KBM-7 (cell line): ENCODE measurements at regions not wholly inside any gene's neighbourhood (a gene's known extent, or its start where the extent isn't known, plus 50 kb on each side); places are given as distances from the start of the nearest gene placed in this dataset.
"Not testable (repeated sequence)": the region's sequence is repeated elsewhere in the genome, so short reads cannot be mapped to it uniquely, and the experiment has no call there.

Experiments used
- DNase-seq: peaks from one replicate; pipeline ENCODE4 v3.0.0-alpha.2; 2015
- in situ Hi-C: fragments of 300-500 bp; cut with MboI; formaldehyde crosslinking; loops from 2 replicates; pipeline ENCODE4 v1.14.3; 2020; ENCODE audit warnings: low sequenced_read_pairs, low pct_unique_long_range_greater_than_20kb, mixed read lengths

DNA sequence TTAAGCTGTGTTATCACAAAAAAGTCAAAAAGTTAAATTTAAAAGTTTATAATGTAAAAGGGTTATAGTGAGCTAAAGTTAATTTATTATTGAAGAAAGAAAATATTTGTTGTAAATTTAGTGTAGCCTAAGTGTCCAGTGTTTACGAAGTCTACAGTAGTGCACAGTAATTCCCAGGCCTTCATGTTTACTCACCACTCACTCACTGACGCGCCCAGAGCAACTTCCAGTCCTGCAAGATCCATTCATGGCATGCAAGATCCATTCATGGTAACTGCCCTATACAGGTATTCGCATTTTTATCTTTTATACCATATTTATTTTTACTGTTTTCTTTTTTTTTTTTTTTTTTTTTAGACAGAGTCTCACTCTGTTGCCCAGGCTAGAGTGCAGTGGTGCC, 69.5 kb downstream of the TPRA1 start:
- no peak for DNase-seq
- in situ Hi-C loops = no loop called here

- in situ Hi-C loops = no loop called here
- no peak for DNase-seq
Observed at GRCh38 chr3:127518456-127519081, 72.0 kb downstream of the TPRA1 start.

GRCh38 chr3:127512256-127512655, 78.3 kb downstream of the TPRA1 start:
- no peak for DNase-seq
- in situ Hi-C loops = no loop called here

DNA sequence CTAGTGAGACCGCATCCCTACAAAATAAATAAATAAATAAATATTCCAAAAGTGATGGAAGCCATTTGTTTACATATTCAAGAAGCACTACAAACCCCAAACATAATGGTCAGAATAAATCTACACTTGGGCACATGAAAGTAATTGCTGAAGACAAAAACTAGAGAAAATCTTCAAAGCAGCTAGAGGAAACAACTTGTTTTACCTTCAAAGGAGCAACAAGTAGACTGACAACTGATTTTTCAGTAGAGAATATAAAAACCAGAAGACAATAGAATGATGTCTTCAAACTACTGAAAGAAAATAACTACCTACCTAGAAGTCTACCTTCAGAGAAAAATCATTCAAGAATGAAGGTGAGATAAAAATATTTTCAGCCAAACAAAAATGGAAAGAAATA, 89.4 kb downstream of the TPRA1 start:
- DNase-seq = no peak
- in situ Hi-C loops = no loop called here

DNA sequence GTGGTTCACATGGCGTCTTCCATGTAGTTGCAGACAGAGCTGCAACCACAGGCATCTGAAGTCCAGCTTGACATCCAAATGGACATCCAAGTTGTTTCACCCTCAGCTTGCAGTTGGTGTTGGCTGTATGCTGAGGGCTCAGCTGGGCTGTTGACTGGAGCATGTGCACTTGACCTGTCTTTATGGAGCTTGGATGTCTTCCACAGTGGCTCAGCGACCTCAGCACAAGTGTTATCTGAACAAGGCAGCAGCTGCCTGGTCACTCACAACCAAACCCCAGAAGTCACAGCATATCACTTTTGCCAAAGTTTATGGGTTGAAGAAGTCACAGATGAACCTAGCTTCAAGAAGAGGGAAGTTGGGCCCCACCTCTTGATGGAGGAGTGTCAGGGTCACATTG, 92.9 kb downstream of the TPRA1 start:
- in situ Hi-C loops = no loop called here
- DNase-seq = no peak

DNA sequence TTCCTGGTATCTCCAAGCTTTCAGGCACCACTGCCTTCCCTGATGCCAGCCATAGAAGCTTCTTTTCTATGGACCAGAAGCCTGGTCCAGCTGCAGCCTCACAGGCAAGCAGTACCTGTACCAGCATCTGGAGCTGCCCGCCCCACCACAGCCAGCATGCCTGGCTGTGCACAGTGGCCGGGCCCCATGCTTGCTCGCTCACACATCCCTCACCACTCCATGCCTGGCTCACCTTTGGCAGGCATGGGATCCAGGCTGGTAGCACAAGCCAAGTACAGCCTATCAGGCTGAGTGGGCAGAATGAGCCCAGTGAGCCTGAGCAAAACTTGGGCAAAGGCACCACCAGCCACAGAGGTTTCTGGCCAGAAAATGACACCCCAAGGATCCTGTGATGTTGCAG, 93.4 kb downstream of the TPRA1 start:
- in situ Hi-C loops = no loop called here
- no peak for DNase-seq

DNA sequence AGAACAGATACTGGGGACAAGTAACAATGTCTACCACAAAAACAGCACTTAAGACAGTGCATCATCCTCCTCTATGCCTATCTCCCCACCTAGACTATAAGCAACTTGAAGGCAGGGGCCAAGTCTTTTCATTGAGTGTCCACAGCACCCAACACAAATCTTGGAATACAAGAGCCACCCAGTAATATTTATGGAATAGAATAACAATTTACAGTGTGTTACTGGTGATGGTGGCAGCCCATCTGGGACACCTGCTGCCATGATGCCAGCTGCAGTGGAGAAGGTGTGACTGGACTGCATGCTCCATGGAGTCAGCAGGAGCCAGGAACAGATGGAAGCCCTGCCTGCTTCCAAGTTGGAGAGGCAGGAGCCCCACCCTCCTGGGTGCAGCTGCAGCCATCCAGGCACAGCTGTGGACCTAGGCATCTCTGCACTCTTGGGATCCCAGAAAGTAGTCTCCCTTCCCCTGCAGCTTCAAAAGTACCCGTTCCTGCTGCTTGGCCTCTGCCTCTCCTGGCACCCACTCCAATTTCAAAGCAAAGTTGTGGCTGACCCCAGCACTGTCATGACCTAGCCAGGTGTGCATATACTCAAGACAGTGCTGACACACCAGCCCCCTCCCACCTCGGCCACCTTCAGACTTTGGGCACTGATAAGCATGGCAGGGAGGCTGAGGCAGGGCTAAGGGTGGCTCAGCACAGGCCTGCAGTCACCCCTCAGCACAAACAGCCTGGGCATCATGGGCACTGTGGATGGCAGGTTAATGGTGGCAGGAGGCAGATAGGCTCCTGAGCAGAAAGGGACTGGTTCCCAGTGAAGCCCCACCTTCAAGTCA, 94.5 kb downstream of the TPRA1 start:
- no peak for DNase-seq
- in situ Hi-C loops = no loop called here

DNA sequence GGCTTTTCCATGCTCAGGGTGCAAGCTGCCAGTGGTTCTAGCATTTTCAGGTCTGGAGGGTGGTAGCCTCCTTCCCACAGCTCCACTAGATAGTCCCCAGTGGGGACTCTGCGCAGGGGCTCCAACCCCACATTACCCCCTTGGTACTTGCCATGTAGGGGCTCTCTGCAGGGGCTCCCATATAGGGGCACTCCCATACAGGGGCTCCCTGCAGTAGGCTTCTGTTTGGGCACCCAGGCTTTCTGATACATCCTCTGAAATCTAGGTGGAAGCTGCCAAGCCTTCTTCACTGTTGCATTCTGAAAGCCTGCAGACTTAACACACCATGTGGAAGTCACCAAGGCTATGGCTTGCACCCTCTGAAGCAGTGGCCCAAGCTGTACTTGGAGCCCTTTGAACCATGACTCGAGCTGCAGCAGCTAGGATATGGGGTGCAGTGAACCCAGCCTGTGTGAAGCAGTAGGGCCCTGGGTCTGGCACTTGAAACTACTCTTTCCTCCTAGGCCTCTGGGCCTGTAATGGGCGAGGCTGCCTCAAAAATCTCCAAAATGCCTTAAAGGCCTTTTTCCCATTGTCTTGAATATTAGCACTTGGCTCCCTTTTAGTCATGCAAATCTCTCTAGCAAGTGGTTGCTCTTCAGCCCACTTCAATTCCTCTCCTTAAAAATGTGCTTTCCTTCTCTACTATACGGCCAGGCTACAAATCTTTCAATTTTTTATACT, 96.4 kb downstream of the TPRA1 start:
- in situ Hi-C loops = no loop called here
- no peak for DNase-seq

DNA sequence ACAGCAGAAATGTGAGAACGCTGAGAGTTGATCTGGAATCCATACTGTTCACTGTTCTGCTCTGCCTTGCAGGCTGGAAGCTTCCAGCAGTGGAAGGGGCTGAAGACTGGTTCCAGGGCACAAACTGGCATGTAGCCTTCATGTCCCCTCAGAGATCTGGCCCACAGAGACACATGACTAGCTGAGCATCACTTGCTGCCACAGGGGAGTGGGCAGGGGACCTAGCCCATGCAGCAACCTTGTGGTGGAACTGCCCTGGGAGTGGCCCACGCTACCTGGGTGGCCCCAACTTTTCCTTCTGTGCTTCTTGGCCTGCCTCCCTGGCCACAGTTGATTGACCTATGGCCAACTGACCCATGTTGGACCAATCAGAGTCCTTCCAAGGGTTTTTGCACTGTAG, 98.1 kb downstream of the TPRA1 start:
- in situ Hi-C loops = no loop called here
- no peak for DNase-seq

DNA sequence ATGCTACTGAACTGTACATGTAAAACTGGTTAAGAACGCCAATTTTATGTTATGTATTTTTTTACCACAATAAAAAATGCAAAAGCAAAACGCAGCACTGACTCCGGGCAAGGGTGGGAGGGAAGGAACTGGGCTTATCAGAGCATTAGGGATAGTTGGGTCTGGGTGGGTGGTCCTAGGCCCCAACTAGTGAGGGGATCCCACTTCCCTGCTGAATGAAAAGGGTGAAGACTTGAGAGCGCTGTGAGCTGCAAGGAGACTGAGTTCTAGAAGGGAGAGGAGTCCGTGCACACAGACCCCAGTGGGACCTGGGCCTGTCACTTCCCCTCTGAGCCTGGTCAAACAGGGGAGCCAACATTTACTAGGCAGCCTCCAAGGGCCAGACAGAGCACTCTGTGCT, 98.6 kb downstream of the TPRA1 start:
- in situ Hi-C loops = no loop called here

DNA sequence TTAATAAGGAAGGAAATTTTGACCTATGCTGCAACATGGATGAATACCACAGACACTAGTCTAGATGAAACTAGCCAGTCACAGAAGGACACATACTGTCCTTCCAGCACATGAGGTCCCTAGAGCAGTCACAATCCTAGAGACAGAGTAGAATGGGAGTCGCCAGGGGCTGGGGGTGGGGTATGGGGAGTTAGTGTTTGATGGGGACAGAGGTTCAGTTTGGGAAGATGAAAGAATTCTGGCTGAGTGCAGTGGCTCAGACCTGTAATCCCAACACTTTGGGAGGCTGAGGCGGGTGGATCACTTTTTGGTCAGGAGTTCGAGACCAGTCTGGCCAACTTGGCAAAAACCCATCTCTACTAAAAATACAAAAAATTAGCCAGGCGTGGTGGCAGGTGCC, 99.2 kb downstream of the TPRA1 start:
- in situ Hi-C loops = no loop called here
- no peak for DNase-seq

More for the DNA sequence above, 98.6 kb downstream of the TPRA1 start:
- no peak for DNase-seq

DNA sequence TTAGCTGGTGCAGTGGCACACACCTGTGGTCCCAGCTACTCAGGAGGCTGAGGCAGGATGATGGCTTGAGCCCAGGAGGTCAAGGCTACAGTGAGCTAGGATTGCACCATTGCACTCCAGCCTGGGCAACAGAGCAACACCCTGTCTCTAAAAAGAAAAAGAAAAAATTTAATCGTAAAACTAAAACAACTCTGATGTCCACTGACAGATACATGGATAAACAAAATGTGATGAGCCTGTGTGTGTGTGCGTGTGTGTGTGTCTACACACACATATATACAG, 99.6 kb downstream of the TPRA1 start:
- in situ Hi-C loops, DNase-seq: not testable (repeated sequence)

DNA sequence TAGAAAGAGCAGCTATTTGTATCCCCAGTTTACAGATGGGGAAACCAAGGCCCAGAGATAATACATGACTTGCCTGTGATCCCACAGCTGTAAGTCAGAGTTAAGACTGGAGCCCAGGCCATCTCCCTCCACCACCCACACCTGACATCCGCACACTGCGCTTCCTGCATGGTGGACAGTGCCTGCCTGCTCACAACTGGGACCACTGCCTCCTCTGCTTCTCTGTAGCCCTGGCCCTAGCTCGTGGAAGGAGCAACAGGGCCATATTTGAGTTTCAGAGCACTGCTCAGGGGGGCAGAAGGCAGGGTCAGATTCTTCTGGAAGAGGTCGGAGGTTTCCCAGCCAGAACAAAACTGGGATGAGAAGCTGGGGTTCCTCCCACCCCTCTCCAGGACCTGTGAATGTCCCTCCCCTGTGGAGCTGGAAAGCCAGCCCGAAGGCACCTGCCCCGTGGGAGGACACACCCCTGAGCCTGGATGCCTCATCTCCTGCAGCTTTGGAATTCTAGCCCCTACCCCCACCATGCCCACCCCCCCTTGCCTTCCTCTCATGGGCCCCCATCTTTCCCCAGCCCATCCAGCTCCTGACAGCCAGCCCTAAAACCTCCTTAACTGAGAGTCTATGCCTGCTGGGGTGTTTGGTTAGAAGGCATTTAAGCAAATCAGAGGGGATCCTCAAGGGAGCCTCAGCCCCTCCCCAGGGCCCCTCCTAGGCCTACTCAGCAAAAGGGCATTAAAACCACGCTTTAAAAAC, 100.1 kb downstream of the TPRA1 start:
- DNase-seq = no peak
- in situ Hi-C loops = no loop called here

GRCh38 chr3:127489357-127489756, 101.2 kb downstream of the TPRA1 start:
- in situ Hi-C loops = no loop called here
- DNase-seq = no peak

DNA sequence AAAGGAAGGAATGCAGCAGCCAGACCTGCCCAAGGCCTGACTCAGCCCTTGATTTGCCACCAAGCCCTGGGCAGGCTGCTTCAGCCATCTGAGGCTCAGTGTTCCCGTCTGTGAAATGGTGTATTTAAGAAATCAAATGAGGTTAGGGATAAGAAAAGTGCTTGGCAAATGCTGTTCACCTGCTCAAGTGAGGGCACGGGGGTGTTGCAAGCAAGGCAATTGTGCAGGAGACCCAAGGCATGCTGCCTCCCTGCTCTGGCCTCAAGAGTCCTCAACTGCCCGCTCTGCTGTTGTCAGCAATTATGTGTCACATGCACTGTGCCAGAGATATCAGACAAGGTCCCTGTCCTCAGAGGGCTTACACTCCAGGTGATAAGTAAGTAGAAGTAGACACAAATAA, 101.8 kb downstream of the TPRA1 start:
- in situ Hi-C loops = no loop called here
- DNase-seq = no peak

GRCh38 chr3:127488141-127488672, 102.3 kb downstream of the TPRA1 start:
- in situ Hi-C loops = no loop called here
- no peak for DNase-seq

- in situ Hi-C loops = no loop called here
- no peak for DNase-seq
Observed at GRCh38 chr3:127487196-127487595, 103.3 kb downstream of the TPRA1 start.

- in situ Hi-C loops = no loop called here
- DNase-seq = no peak
Observed at GRCh38 chr3:127486321-127486944, 104.1 kb downstream of the TPRA1 start.
